GM18870 (cell line): ENCODE measurements at regions not wholly inside any gene's neighbourhood (a gene's known extent, or its start where the extent isn't known, plus 50 kb on each side); places are given as distances from the start of the nearest gene placed in this dataset.

Source experiments
- ATAC-seq: cut with Tn5 transposase; IDR thresholded peaks from one replicate; pipeline ENCODE4 v1.9.1; 2021; ENCODE audit warnings: moderate library complexity; ENCODE audit not compliant: unreplicated experiment

GRCh38 chr2:139963863-139964355 lies 1183.7 kb upstream of the NXPH2 start:
- no peak for ATAC-seq

- no peak for ATAC-seq
Measured at GRCh38 chr2:139949242-139949972, 1169.2 kb upstream of the NXPH2 start.

- ATAC-seq, result no peak
Measured at GRCh38 chr2:139946690-139947089, 1166.5 kb upstream of the NXPH2 start.

- no peak for ATAC-seq
Measured at GRCh38 chr2:139940686-139941085, 1160.5 kb upstream of the NXPH2 start.

- no peak for ATAC-seq
Measured at GRCh38 chr2:139925903-139926302, 1145.7 kb upstream of the NXPH2 start.

GRCh38 chr2:139924070-139924469 lies 1143.9 kb upstream of the NXPH2 start:
- ATAC-seq, result no peak

GRCh38 chr2:139918982-139919381 lies 1138.8 kb upstream of the NXPH2 start:
- ATAC-seq, result no peak

- no peak for ATAC-seq
Measured at GRCh38 chr2:139917690-139918384, 1137.6 kb upstream of the NXPH2 start.

GRCh38 chr2:139916822-139917221 lies 1136.6 kb upstream of the NXPH2 start:
- ATAC-seq, result no peak

GRCh38 chr2:139911160-139911559 lies 1131.0 kb upstream of the NXPH2 start:
- no peak for ATAC-seq

- ATAC-seq, result no peak
Measured at GRCh38 chr2:139909136-139909535, 1128.9 kb upstream of the NXPH2 start.

- ATAC-seq, result no peak
Measured at GRCh38 chr2:139905624-139906023, 1125.4 kb upstream of the NXPH2 start.

- no peak for ATAC-seq
Measured at GRCh38 chr2:139891636-139892035, 1111.4 kb upstream of the NXPH2 start.

GRCh38 chr2:139885921-139886498 lies 1105.8 kb upstream of the NXPH2 start:
- no peak for ATAC-seq

- ATAC-seq, result no peak
Measured at GRCh38 chr2:139876964-139877363, 1096.8 kb upstream of the NXPH2 start.

- no peak for ATAC-seq
Measured at GRCh38 chr2:139876321-139876720, 1096.1 kb upstream of the NXPH2 start.

- no peak for ATAC-seq
Measured at GRCh38 chr2:139872503-139872902, 1092.3 kb upstream of the NXPH2 start.

GRCh38 chr2:139872032-139872431 lies 1091.8 kb upstream of the NXPH2 start:
- no peak for ATAC-seq

GRCh38 chr2:139867601-139868226 lies 1087.5 kb upstream of the NXPH2 start:
- ATAC-seq, result no peak

GRCh38 chr2:139864821-139865302 lies 1084.7 kb upstream of the NXPH2 start:
- no peak for ATAC-seq

GRCh38 chr2:139854769-139855483 lies 1074.7 kb upstream of the NXPH2 start:
- no peak for ATAC-seq
